Smooth muscle cell (in vitro differentiated cells): ENCODE measurements at regions not wholly inside any gene's neighbourhood (a gene's known extent, or its start where the extent isn't known, plus 50 kb on each side); places are given as distances from the start of the nearest gene placed in this dataset.
"Not testable (repeated sequence)": the region's sequence is repeated elsewhere in the genome, so short reads cannot be mapped to it uniquely, and the experiment has no call there.

Source experiments
- DNase-seq: peaks from one replicate; lab custom pipeline; 2025; ENCODE audit not compliant: unreplicated experiment; lab: John Stamatoyannopoulos, UW
- H2AFZ ChIP-seq: fragments of 200-600 bp; sonication (generic); 2 replicates; pipeline ENCODE4 v1.6.0; 2016; ENCODE audit warnings: antibody characterized with exemption, low read depth, mild to moderate bottlenecking
- H3F3A ChIP-seq: fragments of 200-600 bp; sonication (generic); 2 replicates; pipeline ENCODE4 v1.6.0; 2017; ENCODE audit warnings: antibody characterized with exemption, low read depth
- H3K27ac ChIP-seq: fragments of 200-600 bp; sonication (generic); 2 replicates; pipeline ENCODE4 v1.5.1; 2016; ENCODE audit warnings: low read depth, mild to moderate bottlenecking
- H3K27me3 ChIP-seq: fragments of 200-600 bp; sonication (generic); 2 replicates; pipeline ENCODE4 v1.6.1; 2016; ENCODE audit warnings: low read depth, mild to moderate bottlenecking
- H3K36me3 ChIP-seq: fragments of 200-600 bp; sonication (generic); 2 replicates; pipeline ENCODE4 v1.5.1; 2016; ENCODE audit warnings: low read depth
- H3K4me1 ChIP-seq: fragments of 200-600 bp; sonication (generic); 2 replicates; pipeline ENCODE4 v1.5.1; 2016; ENCODE audit warnings: low read depth
- H3K4me2 ChIP-seq: fragments of 200-600 bp; sonication (generic); 2 replicates; pipeline ENCODE4 v1.6.0; 2016; ENCODE audit warnings: mild to moderate bottlenecking
- H3K4me3 ChIP-seq: fragments of 200-600 bp; sonication (generic); 2 replicates; pipeline ENCODE4 v1.5.1; 2016; ENCODE audit warnings: mild to moderate bottlenecking
- H3K79me2 ChIP-seq: fragments of 200-600 bp; sonication (generic); 2 replicates; pipeline ENCODE4 v1.6.0; 2016; ENCODE audit warnings: low read depth, mild to moderate bottlenecking
- H3K9ac ChIP-seq: fragments of 200-600 bp; sonication (generic); 2 replicates; pipeline ENCODE4 v1.6.0; 2016; ENCODE audit warnings: low read depth
- H3K9me3 ChIP-seq: fragments of 200-600 bp; sonication (generic); replicated peaks from 2 replicates; pipeline ENCODE4 v1.5.1; 2016; ENCODE audit warnings: low read depth
- H4K20me1 ChIP-seq: fragments of 200-600 bp; sonication (generic); 2 replicates; pipeline ENCODE4 v1.6.0; 2016; ENCODE audit warnings: low read depth
- WGBS: methylation state at CpG from one replicate; pipeline ENCODE4 v1.1.7; 2016; ENCODE audit warnings: low lambda C conversion rate; 5-methylcytosine and 5-hydroxymethylcytosine counted together
- TF ChIP-seq, protein P1 (sequence below): fragments of 200-600 bp; sonication (generic); IDR thresholded peaks from 2 replicates; pipeline ENCODE4 v1.5.1; 2017; ENCODE audit warnings: borderline replicate concordance, mild to moderate bottlenecking, antibody characterized with exemption; ENCODE audit not compliant: insufficient read depth, poor library complexity, severe bottlenecking

GRCh38 chr6:80433010-80433672 is 326.7 kb downstream of the BCKDHB start:
- DNase-seq = no peak
- Histone ChIP-seq H4K20me1 (no peaks in the 10 kb centered on the region), H3K9ac (no peak overlapping the region), H3K36me3 (no peaks in the 10 kb centered on the region), H3K9me3 (no peaks in the 10 kb centered on the region), H3K27ac (no peak overlapping the region), H3F3A (no peaks in the 10 kb centered on the region), H2AFZ (no peak overlapping the region), H3K4me3 (no peak overlapping the region), H3K4me1 (peaks cover 28% of the 10 kb centered on the region), H3K27me3 (no peaks in the 10 kb centered on the region), H3K4me2 (no peak overlapping the region), H3K79me2 (no peaks in the 10 kb centered on the region)
- TF ChIP-seq, protein P1, sequence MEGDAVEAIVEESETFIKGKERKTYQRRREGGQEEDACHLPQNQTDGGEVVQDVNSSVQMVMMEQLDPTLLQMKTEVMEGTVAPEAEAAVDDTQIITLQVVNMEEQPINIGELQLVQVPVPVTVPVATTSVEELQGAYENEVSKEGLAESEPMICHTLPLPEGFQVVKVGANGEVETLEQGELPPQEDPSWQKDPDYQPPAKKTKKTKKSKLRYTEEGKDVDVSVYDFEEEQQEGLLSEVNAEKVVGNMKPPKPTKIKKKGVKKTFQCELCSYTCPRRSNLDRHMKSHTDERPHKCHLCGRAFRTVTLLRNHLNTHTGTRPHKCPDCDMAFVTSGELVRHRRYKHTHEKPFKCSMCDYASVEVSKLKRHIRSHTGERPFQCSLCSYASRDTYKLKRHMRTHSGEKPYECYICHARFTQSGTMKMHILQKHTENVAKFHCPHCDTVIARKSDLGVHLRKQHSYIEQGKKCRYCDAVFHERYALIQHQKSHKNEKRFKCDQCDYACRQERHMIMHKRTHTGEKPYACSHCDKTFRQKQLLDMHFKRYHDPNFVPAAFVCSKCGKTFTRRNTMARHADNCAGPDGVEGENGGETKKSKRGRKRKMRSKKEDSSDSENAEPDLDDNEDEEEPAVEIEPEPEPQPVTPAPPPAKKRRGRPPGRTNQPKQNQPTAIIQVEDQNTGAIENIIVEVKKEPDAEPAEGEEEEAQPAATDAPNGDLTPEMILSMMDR = no peak
- 72% methylated on average over 10 of the region's 10 CpGs for WGBS

DNA sequence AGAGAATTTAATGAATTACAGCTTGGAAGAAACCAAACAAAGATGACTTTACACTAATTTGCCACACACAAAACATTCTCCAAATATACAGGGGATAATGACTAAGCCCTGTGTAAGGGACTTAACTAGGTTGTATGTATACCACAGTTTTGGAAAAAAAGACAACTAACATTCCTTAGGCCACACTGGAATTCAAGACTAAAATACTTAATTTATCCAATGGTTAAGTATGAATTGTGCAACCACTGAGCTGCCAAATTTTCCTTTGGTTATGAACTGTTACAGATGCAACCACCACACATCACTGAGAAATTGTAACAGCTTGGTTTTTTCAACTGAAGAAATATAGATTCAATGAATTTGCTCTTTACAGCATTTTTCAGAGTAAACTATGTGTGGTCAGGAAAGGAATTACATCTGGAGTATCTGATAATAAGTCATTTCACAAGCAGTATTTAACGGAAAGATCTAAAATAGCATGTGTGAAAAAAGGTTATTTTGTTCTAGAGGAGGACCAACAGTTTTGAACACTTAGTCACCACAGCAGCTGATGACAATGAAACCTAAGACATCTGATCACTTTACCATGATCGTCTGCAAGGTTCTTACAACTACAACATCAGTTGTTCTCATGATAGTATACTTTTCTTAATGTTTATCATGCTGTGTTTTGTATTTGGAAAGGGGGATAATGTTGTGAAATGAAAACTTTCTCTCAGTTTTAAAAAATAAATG is 318.8 kb downstream of the BCKDHB start:
- H3K9me3 ChIP-seq = peaks cover 6% of the 10 kb centered on the region
- H3K4me3 ChIP-seq = no peak overlapping the region
- H3K27ac ChIP-seq = peak overlapping the region; percentile 63
- no peaks in the 10 kb centered on the region for H3K79me2 ChIP-seq
- no peak for DNase-seq
- peak overlapping the region; percentile 5 for H3K4me2 ChIP-seq
- no peaks in the 10 kb centered on the region for H3K36me3 ChIP-seq
- peaks cover 9% of the 10 kb centered on the region for H3F3A ChIP-seq
- H3K9ac ChIP-seq = no peak overlapping the region
- no peak overlapping the region for H2AFZ ChIP-seq
- no peaks in the 10 kb centered on the region for H3K27me3 ChIP-seq
- 33% methylated on average over 2 of the region's 2 CpGs for WGBS
- TF ChIP-seq, protein P1 = no peak
- H4K20me1 ChIP-seq = no peaks in the 10 kb centered on the region
- no peaks in the 10 kb centered on the region for H3K4me1 ChIP-seq

DNA sequence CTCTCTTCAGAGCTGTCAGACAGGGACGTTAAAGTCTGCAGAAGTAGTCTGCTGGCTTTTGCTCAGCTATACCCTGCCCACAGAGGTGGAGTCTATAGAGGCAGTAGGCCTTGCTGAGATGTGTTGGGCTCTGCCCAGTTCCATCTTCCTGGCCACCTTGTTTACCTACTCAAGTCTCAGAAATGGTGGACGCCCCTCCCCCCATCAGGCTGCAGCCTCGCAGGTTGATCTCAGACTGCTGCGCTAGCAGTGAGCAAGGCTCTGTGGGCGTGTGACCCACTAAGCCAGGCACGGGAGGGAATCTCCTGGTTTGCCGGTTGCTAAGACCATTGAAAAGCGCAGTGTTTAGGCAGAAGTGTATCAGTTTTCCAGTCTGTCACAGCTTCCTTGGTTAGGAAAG is 305.0 kb downstream of the BCKDHB start:
- H3K36me3 ChIP-seq = no peaks in the 10 kb centered on the region
- no peaks in the 10 kb centered on the region for H3K4me1 ChIP-seq
- WGBS = 90% methylated on average over 8 of the region's 8 CpGs
- no peak overlapping the region for H3K27ac ChIP-seq
- DNase-seq = no peak
- TF ChIP-seq, protein P1 = no peak
- no peak overlapping the region for H3K4me3 ChIP-seq
- H2AFZ ChIP-seq = no peak overlapping the region
- H3K79me2 ChIP-seq = no peaks in the 10 kb centered on the region
- H3K9me3 ChIP-seq = no peaks in the 10 kb centered on the region
- no peaks in the 10 kb centered on the region for H3F3A ChIP-seq
- no peaks in the 10 kb centered on the region for H4K20me1 ChIP-seq
- no peaks in the 10 kb centered on the region for H3K27me3 ChIP-seq
- H3K9ac ChIP-seq = no peak overlapping the region
- H3K4me2 ChIP-seq = no peak overlapping the region

- H3K4me3 ChIP-seq, H3K4me2 ChIP-seq, H3K79me2 ChIP-seq, H4K20me1 ChIP-seq, H2AFZ ChIP-seq, H3K36me3 ChIP-seq, DNase-seq, H3K27me3 ChIP-seq, H3F3A ChIP-seq, H3K27ac ChIP-seq, H3K4me1 ChIP-seq, H3K9me3 ChIP-seq, H3K9ac ChIP-seq: not testable (repeated sequence)
- WGBS = 87% methylated on average over 2 of the region's 2 CpGs
Measured at GRCh38 chr6:80407976-80408375, 301.5 kb downstream of the BCKDHB start.
